ENCODE measurements at regions not wholly inside any gene's neighbourhood (a gene's known extent, or its start where the extent isn't known, plus 50 kb on each side); places are given as distances from the start of the nearest gene placed in this dataset.

GRCh38 chr16:6192532-6192931, 1094.9 kb upstream of the EEF2KMT start:
- no peaks in the 10 kb centered on the region for H3K4me1 ChIP-seq (ENCODE audit: control insufficient read depth in 1 of 2, low read depth in 2 of 2)

DNA sequence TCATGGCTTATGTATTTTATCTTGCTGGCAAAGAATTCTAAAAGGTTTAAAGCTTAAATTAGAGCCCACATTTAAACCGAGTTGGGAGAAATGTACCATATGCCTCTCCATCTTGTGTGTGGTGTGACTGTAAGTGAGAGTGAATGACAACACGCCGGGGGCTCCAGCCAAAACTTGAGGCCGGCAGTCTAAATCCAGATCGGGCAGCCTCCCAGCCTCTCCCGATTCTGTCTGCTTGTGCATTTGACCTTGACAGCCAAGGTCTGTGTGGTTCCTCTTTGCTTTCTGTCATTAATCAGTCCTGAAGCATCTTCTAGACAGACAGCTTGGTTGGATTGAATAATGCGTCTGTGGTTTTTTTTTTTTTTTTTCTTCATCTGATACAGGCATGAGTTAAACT, 1093.2 kb upstream of the EEF2KMT start:
- Histone ChIP-seq H3K27ac (no peak overlapping the region), H3K36me3 (no peaks in the 10 kb centered on the region), H3K4me3 (no peak overlapping the region), H3K4me1 (ENCODE audit: control insufficient read depth in 1 of 2, low read depth in 2 of 2) (no peaks in the 10 kb centered on the region), H3K9me3 (no peaks in the 10 kb centered on the region), H3K27me3 (replicated peaks; ENCODE audit: insufficient read depth) (no peaks in the 10 kb centered on the region)
- ATAC-seq (ENCODE audit: insufficient number of reproducible peaks, low FRiP score, low read depth) (no peak), DNase-seq (ENCODE audit: low spot score) (no peak)
- TF ChIP-seq, protein P1, sequence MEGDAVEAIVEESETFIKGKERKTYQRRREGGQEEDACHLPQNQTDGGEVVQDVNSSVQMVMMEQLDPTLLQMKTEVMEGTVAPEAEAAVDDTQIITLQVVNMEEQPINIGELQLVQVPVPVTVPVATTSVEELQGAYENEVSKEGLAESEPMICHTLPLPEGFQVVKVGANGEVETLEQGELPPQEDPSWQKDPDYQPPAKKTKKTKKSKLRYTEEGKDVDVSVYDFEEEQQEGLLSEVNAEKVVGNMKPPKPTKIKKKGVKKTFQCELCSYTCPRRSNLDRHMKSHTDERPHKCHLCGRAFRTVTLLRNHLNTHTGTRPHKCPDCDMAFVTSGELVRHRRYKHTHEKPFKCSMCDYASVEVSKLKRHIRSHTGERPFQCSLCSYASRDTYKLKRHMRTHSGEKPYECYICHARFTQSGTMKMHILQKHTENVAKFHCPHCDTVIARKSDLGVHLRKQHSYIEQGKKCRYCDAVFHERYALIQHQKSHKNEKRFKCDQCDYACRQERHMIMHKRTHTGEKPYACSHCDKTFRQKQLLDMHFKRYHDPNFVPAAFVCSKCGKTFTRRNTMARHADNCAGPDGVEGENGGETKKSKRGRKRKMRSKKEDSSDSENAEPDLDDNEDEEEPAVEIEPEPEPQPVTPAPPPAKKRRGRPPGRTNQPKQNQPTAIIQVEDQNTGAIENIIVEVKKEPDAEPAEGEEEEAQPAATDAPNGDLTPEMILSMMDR (IDR thresholded peaks at IDR 0.05), result no peak

More at GRCh38 chr16:6192532-6192931, 1094.9 kb upstream of the EEF2KMT start:
- no peak for DNase-seq (ENCODE audit: low spot score)
- no peak for ATAC-seq (ENCODE audit: insufficient number of reproducible peaks, low FRiP score, low read depth)
- H3K27ac ChIP-seq, result no peak overlapping the region
- H3K4me3 ChIP-seq, result no peak overlapping the region
- no peaks in the 10 kb centered on the region for H3K9me3 ChIP-seq
- H3K36me3 ChIP-seq, result no peaks in the 10 kb centered on the region
- TF ChIP-seq, protein P1 (IDR thresholded peaks at IDR 0.05), result no peak
- H3K27me3 ChIP-seq (replicated peaks; ENCODE audit: insufficient read depth), result no peaks in the 10 kb centered on the region

DNA sequence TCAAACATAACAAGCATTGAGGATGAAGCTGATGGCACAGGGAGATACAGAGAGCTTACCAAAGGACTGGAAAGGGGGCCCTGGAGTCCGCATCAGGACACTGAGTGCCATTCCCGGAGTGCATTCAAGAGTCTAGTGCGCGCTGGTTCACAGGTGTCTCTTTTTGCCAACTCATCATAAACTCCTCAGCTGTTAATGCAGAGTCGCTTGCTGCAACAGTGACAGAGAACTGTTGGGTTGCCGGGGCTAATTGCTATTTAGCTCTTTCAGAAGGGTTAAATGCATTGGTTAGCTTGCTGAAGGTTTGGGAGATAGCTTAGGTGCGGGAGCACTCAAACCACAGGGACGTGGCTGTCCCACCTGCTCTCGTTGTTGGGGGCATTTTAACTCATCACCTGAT, 1091.6 kb upstream of the EEF2KMT start:
- no peak overlapping the region for H3K4me3 ChIP-seq
- TF ChIP-seq, protein P1 (IDR thresholded peaks at IDR 0.05), result no peak
- no peaks in the 10 kb centered on the region for H3K4me1 ChIP-seq (ENCODE audit: control insufficient read depth in 1 of 2, low read depth in 2 of 2)
- no peaks in the 10 kb centered on the region for H3K9me3 ChIP-seq
- no peak for DNase-seq (ENCODE audit: low spot score)
- H3K36me3 ChIP-seq, result no peaks in the 10 kb centered on the region
- no peaks in the 10 kb centered on the region for H3K27me3 ChIP-seq (replicated peaks; ENCODE audit: insufficient read depth)
- H3K27ac ChIP-seq, result no peak overlapping the region
- no peak for ATAC-seq (ENCODE audit: insufficient number of reproducible peaks, low FRiP score, low read depth)

DNA sequence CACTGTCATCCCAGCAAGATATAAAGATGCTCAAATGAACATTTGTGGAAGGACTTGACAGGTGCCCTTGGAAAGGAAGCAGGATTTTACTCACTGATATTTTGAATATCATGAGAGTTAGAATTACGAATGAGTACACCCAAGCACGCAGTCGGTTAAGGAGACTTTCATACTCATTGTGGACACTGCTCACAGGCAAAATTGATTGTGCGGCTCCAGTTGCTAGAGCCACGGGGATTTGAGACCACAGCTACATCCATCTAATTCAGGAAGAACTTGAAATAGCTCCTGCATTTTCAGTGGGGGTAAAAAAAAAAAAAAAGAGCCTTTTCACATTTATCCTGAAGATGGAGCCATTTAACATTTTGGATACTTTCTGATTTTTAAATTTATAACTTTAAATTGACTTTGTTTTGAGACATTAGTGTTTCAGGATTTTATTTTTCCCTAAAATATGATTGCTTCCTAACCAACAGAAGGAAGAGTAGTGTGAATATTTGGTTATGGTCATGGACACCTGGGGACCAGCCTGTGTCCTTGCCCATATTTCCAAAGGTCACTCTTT, 1080.1 kb upstream of the EEF2KMT start:
- no peak for DNase-seq (ENCODE audit: low spot score)
- ATAC-seq (ENCODE audit: insufficient number of reproducible peaks, low FRiP score, low read depth), result no peak
- no peaks in the 10 kb centered on the region for H3K4me1 ChIP-seq (ENCODE audit: control insufficient read depth in 1 of 2, low read depth in 2 of 2)
- no peaks in the 10 kb centered on the region for H3K36me3 ChIP-seq
- H3K4me3 ChIP-seq, result no peak overlapping the region
- TF ChIP-seq, protein P1 (IDR thresholded peaks at IDR 0.05), result no peak
- no peaks in the 10 kb centered on the region for H3K27me3 ChIP-seq (replicated peaks; ENCODE audit: insufficient read depth)
- H3K9me3 ChIP-seq, result no peaks in the 10 kb centered on the region
- no peak overlapping the region for H3K27ac ChIP-seq

DNA sequence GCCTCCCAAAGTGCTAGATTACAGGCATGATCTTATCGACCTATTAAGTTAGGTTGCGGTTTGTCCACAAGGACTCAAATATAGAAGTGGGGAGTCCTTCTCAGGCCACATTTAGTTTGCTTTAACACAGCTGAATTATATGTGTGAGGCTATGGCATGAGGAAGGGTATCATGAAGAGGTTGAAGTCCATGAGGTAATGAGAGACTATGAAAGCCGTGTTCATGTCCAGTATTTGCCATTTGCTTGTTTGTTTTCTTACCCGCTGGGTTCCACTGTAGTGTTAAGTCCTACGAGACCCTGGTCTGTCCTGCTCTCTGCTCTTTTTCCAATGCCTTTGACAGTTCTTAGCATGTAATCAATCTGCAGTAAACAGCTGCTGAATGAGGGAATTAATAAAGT, 1072.4 kb upstream of the EEF2KMT start:
- DNase-seq (ENCODE audit: low spot score) (no peak), ATAC-seq (ENCODE audit: insufficient number of reproducible peaks, low FRiP score, low read depth) (no peak)
- H3K9me3 ChIP-seq, result no peaks in the 10 kb centered on the region
- H3K27ac ChIP-seq, result no peak overlapping the region
- H3K4me3 ChIP-seq, result no peak overlapping the region
- no peaks in the 10 kb centered on the region for H3K4me1 ChIP-seq (ENCODE audit: control insufficient read depth in 1 of 2, low read depth in 2 of 2)
- H3K36me3 ChIP-seq, result no peaks in the 10 kb centered on the region
- TF ChIP-seq, protein P1 (IDR thresholded peaks at IDR 0.05), result no peak
- no peaks in the 10 kb centered on the region for H3K27me3 ChIP-seq (replicated peaks; ENCODE audit: insufficient read depth)

Measured in thoracic aorta (tissue), 2 donors.